ENCODE measurements at regions not wholly inside any gene's neighbourhood (a gene's known extent, or its start where the extent isn't known, plus 50 kb on each side); places are given as distances from the start of the nearest gene placed in this dataset.

DNA sequence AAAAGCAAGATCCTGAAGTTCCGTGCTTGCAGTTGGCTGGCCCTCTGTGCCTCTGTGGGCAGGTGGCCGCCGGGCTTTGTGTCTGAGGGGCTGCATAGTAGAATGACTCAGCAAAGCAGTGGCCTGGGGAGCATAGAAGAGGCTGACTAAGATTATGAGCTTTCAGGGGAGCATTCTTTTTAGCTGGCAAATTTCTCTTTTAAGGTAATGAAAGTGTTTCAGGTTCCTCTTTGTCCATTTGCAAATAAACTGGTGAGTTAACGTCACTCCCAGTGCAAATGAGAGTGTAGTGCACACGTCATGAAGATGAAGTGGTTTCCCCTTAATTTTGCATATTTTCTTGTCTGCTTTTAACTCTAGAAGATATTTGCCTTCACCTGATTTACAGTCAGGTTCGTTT is 98.6 kb downstream of the BCL2L11 start:
- no peak for DNase-seq (ENCODE audit: low read depth in 2 of 3, low spot score in 1 of 3)

DNA sequence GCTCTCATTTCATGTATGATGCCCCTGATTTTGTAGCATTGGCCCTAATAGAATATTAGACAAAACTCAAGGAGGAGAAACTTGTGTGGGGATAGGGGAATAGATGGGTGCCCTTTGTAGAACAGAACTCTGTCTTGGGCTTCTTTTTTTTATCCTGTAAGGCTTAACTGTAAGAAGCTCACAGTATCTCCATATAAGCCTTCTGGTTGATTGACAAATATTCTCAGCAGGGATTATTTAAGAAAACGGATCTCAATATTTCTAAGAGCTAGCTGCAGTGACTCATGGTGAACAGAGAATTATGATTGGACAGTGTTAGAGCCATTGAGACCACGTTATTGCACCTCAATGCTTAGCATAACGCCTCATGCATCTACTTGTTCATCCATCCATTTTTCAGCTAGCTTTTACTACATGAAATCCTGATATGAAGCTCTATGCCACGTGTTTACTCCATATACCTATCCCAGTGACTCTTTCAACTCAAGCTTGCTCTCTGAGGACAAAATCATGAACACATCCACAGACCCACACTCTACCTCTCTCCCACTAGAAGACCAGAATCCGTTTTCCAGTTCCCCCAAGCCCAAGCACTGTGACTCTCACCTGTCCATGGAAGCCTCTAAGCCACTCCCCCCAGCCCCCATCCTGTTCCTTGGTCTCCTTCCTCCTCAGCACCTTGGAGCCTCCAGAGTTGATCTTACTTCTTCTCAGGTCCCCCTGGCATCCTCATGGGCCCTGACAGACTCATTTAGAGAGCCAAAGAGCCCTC is 99.2 kb downstream of the BCL2L11 start:
- DNase-seq (ENCODE audit: low read depth in 2 of 3, low spot score in 1 of 3) = no peak

DNA sequence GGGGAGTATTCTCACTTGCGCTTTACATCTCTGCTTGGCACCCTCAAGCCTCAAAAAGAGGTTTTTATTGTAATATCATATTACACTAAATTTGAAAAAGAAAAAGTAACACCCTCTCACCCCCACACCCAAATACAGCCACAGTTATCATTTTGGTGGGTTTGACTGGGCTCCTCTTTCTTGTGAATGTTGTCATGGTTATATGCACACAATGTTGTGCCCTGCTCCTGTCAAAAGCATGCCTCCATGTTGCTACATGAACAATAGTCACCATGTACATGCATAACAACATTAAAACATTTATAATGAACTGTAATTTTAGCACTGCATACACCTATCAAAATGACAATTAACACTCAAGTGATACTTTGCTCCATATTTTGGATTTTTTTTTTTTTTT is 100.2 kb downstream of the BCL2L11 start:
- DNase-seq (ENCODE audit: low read depth in 2 of 3, low spot score in 1 of 3) = no peak

DNA sequence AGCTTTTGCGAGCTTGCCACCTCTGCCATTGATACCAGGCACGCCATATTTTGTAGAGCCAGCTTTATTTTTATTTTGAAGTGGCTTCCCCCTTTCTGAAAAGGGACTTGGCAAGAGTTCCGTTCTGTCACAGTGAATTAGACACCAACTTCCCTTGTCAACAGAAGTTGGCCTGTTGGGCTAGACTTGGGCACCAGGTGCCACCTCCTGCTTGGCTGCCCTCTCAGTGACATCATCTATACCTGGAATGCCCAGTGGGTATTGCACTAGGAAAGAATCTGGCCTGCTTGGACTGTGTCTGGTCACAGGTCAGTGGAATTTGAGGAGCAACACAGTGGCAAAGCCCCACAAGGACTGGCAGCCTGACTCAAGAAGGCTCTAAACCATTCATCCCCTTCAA is 101.0 kb downstream of the BCL2L11 start:
- no peak for DNase-seq (ENCODE audit: low read depth in 2 of 3, low spot score in 1 of 3)

DNA sequence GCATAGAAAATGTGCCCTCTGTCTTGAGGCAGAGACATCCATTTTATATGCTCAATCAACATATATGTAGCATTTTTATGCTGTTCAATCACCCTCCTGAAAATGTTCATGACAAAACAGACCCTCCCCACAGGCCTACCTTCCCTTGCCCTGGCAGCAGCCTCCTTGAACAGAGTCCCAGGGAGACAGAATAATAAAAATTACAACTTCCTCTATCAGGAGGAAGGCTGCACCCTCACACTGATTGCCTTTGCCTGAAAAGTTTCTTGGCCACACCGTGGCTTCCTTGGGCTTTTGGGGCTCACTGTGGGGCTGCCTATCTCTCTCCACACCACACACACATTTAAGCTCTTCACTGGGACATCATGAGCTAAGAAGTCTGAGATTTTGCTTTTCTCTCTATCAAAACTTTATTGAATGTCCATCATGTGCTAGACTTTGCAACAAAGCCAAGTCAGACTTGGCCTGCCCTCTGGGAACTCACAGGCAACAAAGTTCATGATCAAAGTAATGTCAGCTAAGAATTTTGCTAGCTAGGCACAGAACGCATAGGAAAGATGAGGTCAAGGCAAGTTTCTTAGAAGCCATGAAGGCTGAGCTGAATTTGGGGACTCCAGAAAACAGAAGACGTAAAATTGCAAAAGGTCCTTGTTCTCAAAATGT is 101.6 kb downstream of the BCL2L11 start:
- DNase-seq (ENCODE audit: low read depth in 2 of 3, low spot score in 1 of 3) = no peak

DNA sequence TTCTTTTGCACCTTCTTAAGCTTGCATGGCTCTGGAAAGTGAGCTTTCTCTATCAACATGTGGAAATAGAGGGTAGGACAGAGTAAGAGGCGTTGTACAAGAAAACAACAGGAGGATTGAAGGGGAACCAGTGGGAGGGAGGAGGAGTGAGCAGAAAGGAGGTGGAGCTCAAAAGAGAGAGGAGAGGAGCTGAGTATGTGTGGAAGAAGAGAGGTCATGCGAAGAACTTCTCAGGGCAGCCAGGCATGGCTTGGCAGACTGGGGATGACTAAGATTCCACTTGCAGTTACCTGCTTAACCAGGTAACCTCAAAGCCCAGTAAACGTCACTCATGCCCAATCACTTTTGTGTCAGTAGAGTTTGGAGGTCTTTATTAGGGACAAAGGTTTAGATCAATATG is 105.1 kb downstream of the BCL2L11 start:
- DNase-seq (ENCODE audit: low read depth in 2 of 3, low spot score in 1 of 3) = no peak

DNA sequence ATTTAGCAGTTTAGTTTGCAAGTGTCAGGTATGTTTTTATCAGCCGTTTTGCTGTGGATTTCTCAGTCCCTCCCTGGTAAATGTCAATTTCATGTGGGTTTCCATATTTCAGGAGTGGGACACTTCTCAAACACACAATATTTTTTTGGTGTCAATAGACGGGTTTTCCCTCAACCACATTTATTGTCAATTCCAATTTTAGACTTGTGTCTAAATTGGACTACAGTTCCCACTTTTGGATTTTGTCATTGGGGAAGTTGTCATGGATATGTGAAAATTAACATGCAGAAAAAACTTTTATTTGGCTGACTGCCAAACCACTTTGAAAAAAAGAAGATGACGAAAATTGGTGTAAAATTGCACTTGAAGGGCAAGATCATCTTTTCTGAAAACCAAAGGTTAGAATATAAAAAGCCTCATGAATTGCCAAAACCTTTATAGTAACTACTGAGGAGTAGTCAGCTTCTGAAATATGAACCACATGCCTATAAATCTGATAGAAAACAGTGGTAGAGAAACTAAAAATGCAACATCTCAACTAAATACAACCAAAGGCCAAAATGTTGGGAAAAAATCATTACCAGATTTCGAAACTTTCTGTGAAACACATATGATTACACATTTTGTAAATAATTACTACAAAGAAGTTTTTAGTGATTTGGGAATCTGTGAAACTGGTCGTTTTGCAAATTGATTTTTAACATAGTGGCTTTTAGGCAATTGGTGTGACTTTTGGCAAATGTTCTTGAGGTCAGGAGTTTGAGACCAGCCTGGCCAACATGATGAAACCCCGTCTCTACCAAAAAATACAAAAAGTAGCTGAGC is 106.4 kb downstream of the BCL2L11 start:
- no peak for DNase-seq (ENCODE audit: low read depth in 2 of 3, low spot score in 1 of 3)

DNA sequence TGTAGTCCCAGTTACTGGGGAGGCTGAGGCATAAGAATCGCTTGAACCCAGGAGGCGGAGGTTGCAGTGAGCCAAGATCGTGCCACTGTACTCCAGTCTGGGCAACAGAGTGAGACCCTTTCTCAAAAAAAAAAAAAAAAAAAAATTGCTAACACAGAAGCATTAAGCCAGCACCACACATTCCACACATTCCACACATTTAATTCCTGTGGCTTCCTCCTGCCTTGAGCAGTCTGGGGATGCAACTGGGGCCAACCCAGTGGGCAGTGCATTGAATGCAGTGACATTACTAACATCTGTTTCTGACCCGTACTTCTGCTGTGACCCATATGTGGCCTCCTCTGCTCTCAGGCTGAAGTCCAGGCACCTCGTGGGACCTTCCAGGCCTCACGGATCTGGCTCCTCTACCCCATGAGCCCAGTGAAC is 107.0 kb downstream of the BCL2L11 start:
- no peak for DNase-seq (ENCODE audit: low read depth in 2 of 3, low spot score in 1 of 3)

DNA sequence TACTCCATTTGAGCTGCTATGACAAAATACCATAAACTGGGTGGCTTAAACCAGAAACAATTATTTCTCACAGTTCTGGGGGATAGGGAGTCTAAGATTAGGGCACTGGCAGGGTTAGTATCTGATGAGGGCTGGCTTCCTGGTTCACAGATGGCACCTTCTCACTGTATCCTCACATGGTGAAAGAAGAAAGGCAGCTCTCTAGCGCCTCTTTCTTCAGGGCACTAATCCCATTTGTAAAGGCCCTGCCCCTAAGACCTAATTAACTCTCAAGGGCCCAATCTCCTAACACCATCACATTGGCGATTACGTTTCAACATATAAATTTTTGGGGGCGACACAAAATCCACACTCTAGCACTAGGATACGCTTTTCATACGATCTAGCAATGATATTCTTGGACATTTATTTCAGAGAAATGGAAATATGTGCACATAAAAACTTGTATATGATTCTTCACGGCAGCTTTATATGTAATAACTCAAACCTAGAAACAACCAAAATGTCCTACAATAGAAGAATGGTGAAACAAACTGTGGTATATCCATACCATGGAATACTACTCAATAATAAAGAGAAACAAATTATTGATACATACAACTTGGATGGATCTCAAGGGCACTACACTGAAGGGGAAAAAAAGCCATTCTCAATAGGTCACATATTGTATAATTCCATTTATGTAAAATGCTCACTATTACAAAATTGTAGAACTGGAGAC is 111.0 kb downstream of the BCL2L11 start:
- DNase-seq (ENCODE audit: low read depth in 2 of 3, low spot score in 1 of 3) = no peak

DNA sequence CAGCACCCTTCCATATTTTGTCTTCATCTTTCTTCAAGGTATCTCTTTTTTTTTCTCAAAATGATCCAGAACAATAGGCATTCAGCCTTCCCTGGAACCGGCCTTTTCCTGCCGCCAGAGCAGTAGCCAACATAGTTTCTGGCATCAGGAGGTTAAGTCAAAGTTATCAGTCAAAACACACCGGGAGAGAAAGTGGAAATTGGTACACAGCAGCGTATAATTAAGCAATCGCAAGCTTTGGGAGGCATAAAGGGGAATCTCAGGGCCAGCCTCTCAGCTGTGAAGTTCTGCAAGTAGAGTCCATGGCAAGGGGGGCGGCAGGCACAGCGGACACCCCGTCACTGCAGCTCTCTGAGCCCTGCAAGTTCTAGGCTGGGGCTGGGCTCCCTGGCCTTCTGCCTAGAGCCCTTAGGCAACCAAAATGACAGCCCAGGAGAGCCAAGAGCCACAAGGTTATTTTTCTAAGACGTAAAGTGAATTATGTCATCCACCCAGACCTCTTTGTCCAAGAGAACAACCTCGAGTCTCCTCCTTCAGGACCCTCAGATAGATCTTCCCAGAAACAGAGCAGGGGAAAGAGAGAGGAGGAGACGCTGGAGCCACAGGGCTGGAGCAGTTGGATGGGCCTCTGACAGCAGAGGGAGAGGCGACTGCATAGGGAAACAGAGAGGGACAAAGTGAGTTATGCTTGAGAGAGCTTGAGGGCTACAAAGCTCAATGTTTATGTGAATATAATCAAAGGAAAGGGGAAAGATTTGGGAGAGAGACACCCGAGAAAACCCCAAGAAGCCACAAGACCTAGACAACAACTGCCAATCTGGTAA is 114.7 kb downstream of the BCL2L11 start:
- no peak for DNase-seq (ENCODE audit: low read depth in 2 of 3, low spot score in 1 of 3)

DNA sequence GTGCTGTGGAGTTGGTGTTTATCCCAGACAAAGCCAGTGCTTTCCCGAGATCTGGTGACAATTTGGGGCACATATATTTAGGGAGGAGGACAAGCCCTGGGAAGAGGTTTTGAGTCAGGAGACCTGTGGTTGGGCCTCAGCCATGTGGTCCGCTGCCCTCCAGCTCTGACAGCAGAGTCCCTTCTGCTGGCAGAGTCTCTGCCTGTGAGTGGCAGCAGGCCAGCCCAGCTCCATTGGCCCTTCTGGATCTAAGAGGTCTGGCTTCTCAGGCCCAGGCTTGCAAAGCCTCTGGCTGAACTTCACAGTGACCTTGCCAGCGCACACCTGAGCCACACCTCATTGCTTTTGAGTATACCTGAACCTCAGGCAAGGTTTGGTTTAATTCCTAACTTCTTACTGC is 115.3 kb downstream of the BCL2L11 start:
- no peak for DNase-seq (ENCODE audit: low read depth in 2 of 3, low spot score in 1 of 3)

DNA sequence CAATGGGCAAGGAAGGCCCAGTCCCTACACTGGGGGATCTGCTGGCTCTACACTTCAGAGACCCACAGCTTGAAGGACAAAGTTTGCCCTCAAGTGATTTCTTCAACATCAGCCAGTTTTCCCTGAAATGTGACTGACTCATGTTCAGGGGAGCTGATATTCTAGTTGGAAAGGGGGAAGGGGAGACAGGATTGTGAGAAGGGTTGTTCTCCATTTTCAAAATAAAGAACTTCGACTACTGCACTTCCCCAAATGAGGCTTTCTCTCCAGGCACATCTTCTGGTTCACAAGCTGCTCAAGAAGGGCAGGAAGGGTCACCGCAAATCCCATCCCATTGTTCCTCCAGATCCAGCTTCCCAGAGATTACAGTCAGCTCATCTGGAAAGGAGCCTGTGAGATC is 117.6 kb downstream of the BCL2L11 start:
- no peak for DNase-seq (ENCODE audit: low read depth in 2 of 3, low spot score in 1 of 3)

DNA sequence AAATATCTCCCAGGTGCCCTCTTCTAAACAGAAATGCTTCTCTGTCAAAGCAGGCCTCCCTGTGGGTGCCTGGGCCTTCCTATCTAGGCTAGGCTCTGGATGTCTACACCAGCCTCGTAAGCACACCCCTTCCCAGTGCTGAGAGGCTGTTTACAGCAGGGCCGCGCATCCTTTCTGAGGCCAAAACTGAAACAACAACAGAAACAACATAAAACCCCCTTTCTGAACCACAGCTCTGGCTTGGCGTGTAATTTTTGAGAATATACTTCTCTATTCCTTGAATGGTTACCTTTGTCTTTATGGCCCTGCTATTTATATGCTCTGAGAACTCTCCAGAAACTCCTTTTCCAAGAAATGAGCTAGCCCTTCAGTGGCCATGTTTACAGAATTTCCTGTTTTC is 118.4 kb downstream of the BCL2L11 start:
- DNase-seq (ENCODE audit: low read depth in 2 of 3, low spot score in 1 of 3) = peak in 1 of 3 donors; percentile 1

DNA sequence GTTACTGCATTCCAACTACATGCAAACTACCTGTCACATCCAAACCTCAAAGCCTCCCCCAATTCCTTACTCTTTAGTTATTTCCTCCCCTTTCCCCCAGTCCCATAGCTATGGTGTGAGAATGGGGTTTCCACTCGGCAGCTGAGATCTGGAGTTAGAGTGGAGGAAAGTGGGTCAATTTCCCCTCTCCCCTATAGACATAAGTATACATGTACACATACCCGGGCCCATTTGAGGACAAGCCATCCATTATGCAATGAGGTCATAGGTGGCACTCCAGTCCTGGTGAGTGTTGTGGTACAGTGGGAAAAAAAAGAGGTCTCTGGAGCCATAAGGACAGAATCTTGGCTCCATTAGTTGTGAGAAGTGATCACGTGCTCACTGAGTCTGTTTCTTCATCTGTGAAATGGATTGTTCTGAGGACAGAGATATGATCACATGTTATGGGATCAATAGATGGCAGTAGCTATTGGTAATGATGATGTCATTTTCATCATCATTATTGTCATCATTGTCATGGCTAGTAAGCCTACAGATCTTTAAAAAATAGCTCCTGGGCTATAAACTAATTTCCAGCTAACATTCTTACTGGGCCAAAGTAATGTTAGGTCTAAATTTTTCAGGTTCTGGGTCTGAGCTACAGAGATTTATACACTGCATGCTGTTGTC is 119.0 kb downstream of the BCL2L11 start:
- no peak for DNase-seq (ENCODE audit: low read depth in 2 of 3, low spot score in 1 of 3)

DNA sequence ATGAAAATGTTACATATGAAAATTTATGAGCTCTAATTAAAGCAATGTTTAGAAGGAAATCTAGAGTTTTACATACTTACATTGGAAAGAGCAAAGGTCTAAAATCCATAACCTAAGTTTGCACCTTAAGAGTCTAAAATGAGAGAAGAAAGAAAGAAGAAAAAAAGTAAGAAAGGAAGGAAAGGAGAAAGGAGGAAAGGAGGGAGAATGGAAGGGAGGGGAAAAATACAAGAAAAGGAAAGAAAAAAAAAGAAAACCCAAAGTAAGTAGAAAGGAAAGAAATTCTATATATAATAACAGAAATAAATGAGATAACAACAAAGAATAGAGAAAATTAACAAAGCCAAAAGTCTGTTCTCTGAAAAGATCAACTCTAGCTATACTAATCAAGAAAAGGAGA is 122.6 kb downstream of the BCL2L11 start:
- no peak for DNase-seq (ENCODE audit: low read depth in 2 of 3, low spot score in 1 of 3)

DNA sequence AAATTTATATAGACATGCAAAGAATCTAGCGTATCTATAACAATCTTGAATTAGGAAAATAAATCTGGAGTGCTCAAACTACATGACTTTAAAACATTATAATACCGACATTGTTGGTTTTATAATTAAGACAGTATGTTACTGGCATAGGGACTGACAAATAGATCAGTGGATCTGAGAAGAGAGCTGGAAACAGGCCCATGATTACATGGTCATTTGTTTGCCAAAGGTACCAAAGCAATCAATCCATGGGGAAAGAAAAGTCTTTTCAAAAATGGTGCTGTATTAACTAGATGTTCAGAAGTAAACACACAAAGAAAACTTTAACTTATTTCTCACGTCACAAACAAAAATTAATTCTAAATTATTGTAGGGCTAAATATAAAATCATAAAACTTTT is 124.2 kb downstream of the BCL2L11 start:
- no peak for DNase-seq (ENCODE audit: low read depth in 2 of 3, low spot score in 1 of 3)

DNA sequence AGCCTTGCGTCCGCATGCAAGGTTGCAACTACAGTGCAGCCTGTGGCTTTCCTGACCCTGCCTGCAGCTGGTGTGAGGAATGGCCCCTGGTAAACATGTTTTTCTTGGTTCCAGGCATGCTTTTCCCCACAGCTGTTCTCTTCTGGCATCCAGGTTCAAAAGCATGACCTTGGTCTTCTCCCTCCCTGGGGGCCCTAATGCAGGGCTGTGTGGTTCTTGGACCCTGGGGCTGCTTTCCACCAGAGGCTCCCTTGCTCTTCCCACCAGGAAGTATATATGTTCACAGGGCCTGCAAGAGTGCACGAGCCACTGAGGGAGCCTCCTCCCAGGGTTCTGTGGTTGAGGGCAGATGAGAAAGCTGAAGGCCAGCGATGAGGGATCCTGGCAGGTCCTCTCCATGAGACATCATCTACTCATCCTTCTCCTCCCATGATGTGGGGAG is 125.9 kb downstream of the BCL2L11 start:
- DNase-seq (ENCODE audit: low read depth in 2 of 3, low spot score in 1 of 3) = no peak

DNA sequence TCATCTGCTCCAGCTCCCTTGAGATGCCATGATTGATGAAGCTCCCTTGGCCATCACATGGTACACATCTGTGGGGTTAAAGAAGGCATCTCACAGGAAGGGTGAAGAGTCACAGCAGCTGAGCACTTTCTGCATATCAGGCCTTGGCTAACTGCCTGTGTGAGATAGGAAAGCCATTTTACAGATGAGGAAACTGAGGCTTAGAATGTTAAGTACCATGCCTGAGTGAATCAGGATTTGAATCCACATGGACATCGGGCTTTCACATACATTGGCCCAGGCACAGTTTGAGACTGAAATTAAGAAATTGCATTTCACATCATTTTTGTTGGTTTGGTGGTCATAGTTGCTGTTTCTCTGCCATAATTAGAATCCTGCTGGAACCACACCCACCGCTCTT is 126.8 kb downstream of the BCL2L11 start:
- DNase-seq (ENCODE audit: low read depth in 2 of 3, low spot score in 1 of 3) = no peak

DNA sequence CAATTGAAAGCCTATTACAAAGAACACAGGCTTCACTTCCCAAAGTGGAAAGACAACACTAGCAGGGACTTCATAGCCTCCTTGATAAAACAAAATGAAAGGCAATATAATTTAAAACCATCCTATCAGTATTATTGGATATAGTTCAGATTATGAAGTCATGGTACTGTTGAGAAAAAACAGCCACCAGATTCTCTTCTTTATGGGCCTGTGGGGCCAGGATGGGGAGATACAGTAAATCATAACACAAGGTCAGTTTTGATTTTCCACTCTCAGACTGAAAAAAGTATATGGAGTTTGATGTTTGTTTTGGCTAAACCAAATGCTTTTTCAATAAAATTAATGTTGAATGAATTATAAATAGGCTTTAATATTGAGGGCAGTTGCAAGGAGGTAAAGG is 129.1 kb downstream of the BCL2L11 start:
- no peak for DNase-seq (ENCODE audit: low read depth in 2 of 3, low spot score in 1 of 3)

DNA sequence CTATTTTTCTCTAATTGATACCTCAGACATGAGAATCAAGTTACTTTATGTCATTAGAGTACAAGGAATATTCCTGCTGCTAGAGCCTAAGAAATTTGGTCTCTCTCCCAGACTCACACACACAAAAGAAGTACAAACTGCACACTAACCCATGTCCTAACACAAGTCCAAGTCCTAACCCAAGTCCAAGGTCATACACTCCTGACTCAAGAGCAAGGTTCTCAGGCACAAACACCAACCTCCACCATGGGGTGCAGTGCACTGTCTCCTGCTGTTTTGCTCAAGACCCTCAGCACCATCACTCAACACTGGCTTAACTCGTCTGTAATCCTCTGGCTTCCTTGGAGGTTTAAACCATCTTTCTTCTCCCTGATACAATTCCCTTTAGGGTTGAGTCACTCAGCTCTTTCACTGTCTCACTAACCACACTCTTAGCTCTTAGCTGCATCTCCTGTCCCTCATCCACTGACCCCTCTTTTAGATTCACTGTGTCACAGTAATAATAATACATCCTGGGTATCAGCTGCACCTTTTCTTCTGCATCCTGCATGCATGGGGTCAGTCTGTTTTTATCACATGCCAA is 129.8 kb downstream of the BCL2L11 start:
- no peak for DNase-seq (ENCODE audit: low read depth in 2 of 3, low spot score in 1 of 3)

Data from stimulated activated CD4-positive, alpha-beta T cell treated with anti-CD3 and anti-CD28 coated beads, Interleukin-12 subunit alpha, Interleukin-12 subunit beta, amount 100 ng/mL, for 48 hours (primary cell).